ENCODE measurements at regions not wholly inside any gene's neighbourhood (a gene's known extent, or its start where the extent isn't known, plus 50 kb on each side); places are given as distances from the start of the nearest gene placed in this dataset.

- peaks cover 93% of the 10 kb centered on the region for H3K9me3 ChIP-seq (ENCODE audit: control insufficient read depth, insufficient read depth, low read length)
- H3K27me3 Mint-ChIP-seq (ENCODE audit: low read depth in 2 of 2) = no peaks in the 10 kb centered on the region
- H3K4me1 ChIP-seq (ENCODE audit: control insufficient read depth, insufficient read depth, low read length) = no peaks in the 10 kb centered on the region
- no peak overlapping the region for H3K27ac Mint-ChIP-seq
- no peaks in the 10 kb centered on the region for H3K36me3 Mint-ChIP-seq
- 79% methylated on average over 14 of the region's 14 CpGs for WGBS (ENCODE audit: insufficient coverage)
- H3K4me1 Mint-ChIP-seq = no peaks in the 10 kb centered on the region
- DNase-seq (no peak), ATAC-seq (no peak)
- H3K27me3 ChIP-seq (ENCODE audit: control insufficient read depth, insufficient read depth, low read length) = no peaks in the 10 kb centered on the region
- no peak overlapping the region for H3K4me3 ChIP-seq (ENCODE audit: low read length)
- peaks cover 0 to 7% of the 10 kb centered on the region in 2 donors for H3K9me3 Mint-ChIP-seq
- TF ChIP-seq, protein P1, sequence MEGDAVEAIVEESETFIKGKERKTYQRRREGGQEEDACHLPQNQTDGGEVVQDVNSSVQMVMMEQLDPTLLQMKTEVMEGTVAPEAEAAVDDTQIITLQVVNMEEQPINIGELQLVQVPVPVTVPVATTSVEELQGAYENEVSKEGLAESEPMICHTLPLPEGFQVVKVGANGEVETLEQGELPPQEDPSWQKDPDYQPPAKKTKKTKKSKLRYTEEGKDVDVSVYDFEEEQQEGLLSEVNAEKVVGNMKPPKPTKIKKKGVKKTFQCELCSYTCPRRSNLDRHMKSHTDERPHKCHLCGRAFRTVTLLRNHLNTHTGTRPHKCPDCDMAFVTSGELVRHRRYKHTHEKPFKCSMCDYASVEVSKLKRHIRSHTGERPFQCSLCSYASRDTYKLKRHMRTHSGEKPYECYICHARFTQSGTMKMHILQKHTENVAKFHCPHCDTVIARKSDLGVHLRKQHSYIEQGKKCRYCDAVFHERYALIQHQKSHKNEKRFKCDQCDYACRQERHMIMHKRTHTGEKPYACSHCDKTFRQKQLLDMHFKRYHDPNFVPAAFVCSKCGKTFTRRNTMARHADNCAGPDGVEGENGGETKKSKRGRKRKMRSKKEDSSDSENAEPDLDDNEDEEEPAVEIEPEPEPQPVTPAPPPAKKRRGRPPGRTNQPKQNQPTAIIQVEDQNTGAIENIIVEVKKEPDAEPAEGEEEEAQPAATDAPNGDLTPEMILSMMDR (IDR thresholded peaks at IDR 0.05) = no peak
- H3K4me3 Mint-ChIP-seq = no peak overlapping the region
- no peaks in the 10 kb centered on the region for H3K36me3 ChIP-seq (ENCODE audit: control insufficient read depth, insufficient read depth, low read length)
- H3K27ac ChIP-seq (ENCODE audit: low read length) = no peak overlapping the region
- intact Hi-C loops (cut with micrococcal nuclease) = no loop called here
Measured at GRCh38 chr12:34392741-34393085, 370.4 kb downstream of the ALG10 start.

DNA sequence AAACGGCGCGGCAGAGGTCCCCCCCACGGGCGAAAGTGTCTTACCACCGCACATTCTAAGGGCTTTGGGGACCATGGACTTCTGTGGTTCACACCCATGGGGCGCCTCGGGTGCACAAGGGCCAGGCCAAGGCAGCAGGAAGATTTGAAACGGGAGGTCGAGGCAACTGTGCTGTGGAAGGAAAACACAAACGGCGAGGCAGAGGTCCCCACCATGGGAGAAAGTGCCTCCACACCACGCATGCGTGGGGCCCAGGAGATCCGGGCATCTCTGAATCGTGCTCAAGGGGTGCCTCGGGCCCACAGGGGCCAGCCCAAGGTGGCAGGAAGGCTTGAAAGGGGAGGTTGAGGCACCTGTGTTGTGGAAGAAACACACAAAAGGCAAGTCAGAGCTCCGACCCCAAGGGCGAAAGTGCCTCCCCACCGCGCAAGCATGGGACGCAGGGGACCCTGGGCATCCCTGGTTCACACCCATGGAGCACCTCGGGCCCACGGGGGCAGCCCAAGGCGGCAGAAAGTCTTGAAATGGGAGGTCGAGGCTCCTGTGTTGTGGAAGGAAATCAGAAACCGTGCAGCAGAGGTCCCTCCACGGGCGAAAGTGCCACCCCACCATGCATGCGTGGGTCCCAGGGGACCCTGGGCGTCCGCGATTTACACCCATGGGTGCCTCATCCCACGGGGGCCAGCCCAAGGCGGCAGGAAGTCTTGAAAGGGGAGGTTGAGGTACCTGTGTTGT lies 371.0 kb downstream of the ALG10 start:
- Histone ChIP-seq H3K4me1 (ENCODE audit: control insufficient read depth, insufficient read depth, low read length) (no peaks in the 10 kb centered on the region), H3K4me3 (ENCODE audit: low read length) (no peak overlapping the region), H3K27ac (ENCODE audit: low read length) (no peak overlapping the region), H3K36me3 (ENCODE audit: control insufficient read depth, insufficient read depth, low read length) (no peaks in the 10 kb centered on the region), H3K27me3 (ENCODE audit: control insufficient read depth, insufficient read depth, low read length) (no peaks in the 10 kb centered on the region), H3K9me3 (ENCODE audit: control insufficient read depth, insufficient read depth, low read length) (peaks cover 92% of the 10 kb centered on the region)
- no peaks in the 10 kb centered on the region for H3K27me3 Mint-ChIP-seq (ENCODE audit: low read depth in 2 of 2)
- no peaks in the 10 kb centered on the region for H3K36me3 Mint-ChIP-seq
- peaks cover 0 to 10% of the 10 kb centered on the region in 2 donors for H3K9me3 Mint-ChIP-seq
- DNase-seq (peak in 1 of 2 donors; percentile 2), ATAC-seq (no peak)
- WGBS (ENCODE audit: insufficient coverage) = 70% methylated on average over 35 of the region's 35 CpGs
- no peak overlapping the region for H3K27ac Mint-ChIP-seq
- TF ChIP-seq, protein P1 (IDR thresholded peaks at IDR 0.05) = no peak
- intact Hi-C loops (cut with micrococcal nuclease) = no loop called here
- H3K4me1 Mint-ChIP-seq = no peaks in the 10 kb centered on the region
- no peak overlapping the region for H3K4me3 Mint-ChIP-seq

- no peak overlapping the region for H3K4me3 ChIP-seq (ENCODE audit: low read length)
- no peak overlapping the region for H3K4me3 Mint-ChIP-seq
- H3K27ac Mint-ChIP-seq = no peak overlapping the region
- ATAC-seq (no peak), DNase-seq (no peak)
- H3K9me3 Mint-ChIP-seq = peaks cover 0 to 10% of the 10 kb centered on the region in 2 donors
- no peaks in the 10 kb centered on the region for H3K4me1 Mint-ChIP-seq
- no peaks in the 10 kb centered on the region for H3K27me3 Mint-ChIP-seq (ENCODE audit: low read depth in 2 of 2)
- H3K36me3 ChIP-seq (ENCODE audit: control insufficient read depth, insufficient read depth, low read length) = no peaks in the 10 kb centered on the region
- 63% methylated on average over 10 of the region's 10 CpGs for WGBS (ENCODE audit: insufficient coverage)
- intact Hi-C loops (cut with micrococcal nuclease) = no loop called here
- peaks cover 91% of the 10 kb centered on the region for H3K9me3 ChIP-seq (ENCODE audit: control insufficient read depth, insufficient read depth, low read length)
- H3K27ac ChIP-seq (ENCODE audit: low read length) = no peak overlapping the region
- no peaks in the 10 kb centered on the region for H3K4me1 ChIP-seq (ENCODE audit: control insufficient read depth, insufficient read depth, low read length)
- TF ChIP-seq, protein P1 (IDR thresholded peaks at IDR 0.05) = no peak
- no peaks in the 10 kb centered on the region for H3K27me3 ChIP-seq (ENCODE audit: control insufficient read depth, insufficient read depth, low read length)
- H3K36me3 Mint-ChIP-seq = no peaks in the 10 kb centered on the region
Measured at GRCh38 chr12:34393821-34394150, 371.5 kb downstream of the ALG10 start.
